H7 (cell line): ENCODE measurements at regions not wholly inside any gene's neighbourhood (a gene's known extent, or its start where the extent isn't known, plus 50 kb on each side); places are given as distances from the start of the nearest gene placed in this dataset.
A peak's percentile ranks its signal among the peaks of the same experiment; 100 is the strongest.

Source experiments
- DNase-seq: peaks from one replicate; pipeline ENCODE4 v3.0.0; 2012
- H3K27me3 ChIP-seq: 2 replicates; pipeline ENCODE4 v1.6.0; 2011; ENCODE audit warnings: mild to moderate bottlenecking, low read length; ENCODE audit not compliant: control insufficient read depth, insufficient read depth
- H3K36me3 ChIP-seq: replicated peaks from 2 replicates; pipeline ENCODE4 v1.5.1; 2011; ENCODE audit warnings: low read length; ENCODE audit not compliant: control insufficient read depth, insufficient read depth
- H3K4me3 ChIP-seq: 2 replicates; pipeline ENCODE4 v1.5.1; 2011; ENCODE audit warnings: low read depth, mild to moderate bottlenecking, control low read depth, low read length, moderate library complexity; ENCODE audit not compliant: insufficient read depth

GRCh38 chr10:6729071-6729774 is 149.1 kb upstream of the PRKCQ start:
- Histone ChIP-seq H3K36me3 (no peaks in the 10 kb centered on the region), H3K27me3 (peaks cover 1% of the 10 kb centered on the region; the same call in 1 of the 2 replicates), H3K4me3 (no peak overlapping the region)
- no peak for DNase-seq

- H3K4me3 ChIP-seq = no peak overlapping the region
- no peak for DNase-seq
- no peaks in the 10 kb centered on the region for H3K36me3 ChIP-seq
- H3K27me3 ChIP-seq = no peaks in the 10 kb centered on the region
Measured at GRCh38 chr10:6726924-6727323, 146.8 kb upstream of the PRKCQ start.

- Histone ChIP-seq H3K36me3 (no peaks in the 10 kb centered on the region), H3K27me3 (no peaks in the 10 kb centered on the region), H3K4me3 (no peak overlapping the region)
- DNase-seq = no peak
Measured at GRCh38 chr10:6722616-6723004, 142.5 kb upstream of the PRKCQ start.

GRCh38 chr10:6721964-6722615 is 142.0 kb upstream of the PRKCQ start:
- no peak overlapping the region for H3K4me3 ChIP-seq
- no peak for DNase-seq

GRCh38 chr10:6721480-6721879 is 141.4 kb upstream of the PRKCQ start:
- Histone ChIP-seq H3K27me3 (no peaks in the 10 kb centered on the region), H3K36me3 (no peaks in the 10 kb centered on the region), H3K4me3 (no peak overlapping the region)
- DNase-seq = no peak

More at GRCh38 chr10:6721964-6722615, 142.0 kb upstream of the PRKCQ start:
- Histone ChIP-seq H3K27me3 (no peaks in the 10 kb centered on the region), H3K36me3 (no peaks in the 10 kb centered on the region)

- H3K36me3 ChIP-seq = no peaks in the 10 kb centered on the region
- DNase-seq = no peak
- no peaks in the 10 kb centered on the region for H3K27me3 ChIP-seq
- no peak overlapping the region for H3K4me3 ChIP-seq
Measured at GRCh38 chr10:6719561-6719960, 139.5 kb upstream of the PRKCQ start.

- H3K4me3 ChIP-seq = no peak overlapping the region
- no peaks in the 10 kb centered on the region for H3K36me3 ChIP-seq
- no peaks in the 10 kb centered on the region for H3K27me3 ChIP-seq
- DNase-seq = no peak
Measured at GRCh38 chr10:6718550-6718949, 138.5 kb upstream of the PRKCQ start.

GRCh38 chr10:6716516-6716915 is 136.4 kb upstream of the PRKCQ start:
- Histone ChIP-seq H3K4me3 (no peak overlapping the region), H3K27me3 (no peaks in the 10 kb centered on the region), H3K36me3 (no peaks in the 10 kb centered on the region)
- no peak for DNase-seq

- no peaks in the 10 kb centered on the region for H3K27me3 ChIP-seq
- H3K36me3 ChIP-seq = no peaks in the 10 kb centered on the region
- DNase-seq = no peak
- H3K4me3 ChIP-seq = no peak overlapping the region
Measured at GRCh38 chr10:6713716-6714115, 133.6 kb upstream of the PRKCQ start.

GRCh38 chr10:6713120-6713519 is 133.0 kb upstream of the PRKCQ start:
- Histone ChIP-seq H3K4me3 (no peak overlapping the region), H3K36me3 (no peaks in the 10 kb centered on the region), H3K27me3 (no peaks in the 10 kb centered on the region)
- no peak for DNase-seq

GRCh38 chr10:6711881-6712280 is 131.8 kb upstream of the PRKCQ start:
- H3K27me3 ChIP-seq = no peaks in the 10 kb centered on the region
- no peaks in the 10 kb centered on the region for H3K36me3 ChIP-seq
- no peak for DNase-seq
- no peak overlapping the region for H3K4me3 ChIP-seq

- no peak for DNase-seq
- no peaks in the 10 kb centered on the region for H3K36me3 ChIP-seq
- H3K4me3 ChIP-seq = no peak overlapping the region
- H3K27me3 ChIP-seq = no peaks in the 10 kb centered on the region
Measured at GRCh38 chr10:6711408-6711841, 131.3 kb upstream of the PRKCQ start.

GRCh38 chr10:6707352-6707751 is 127.3 kb upstream of the PRKCQ start:
- no peaks in the 10 kb centered on the region for H3K36me3 ChIP-seq
- H3K4me3 ChIP-seq = no peak overlapping the region
- H3K27me3 ChIP-seq = no peaks in the 10 kb centered on the region
- peak; percentile 11 for DNase-seq

- H3K27me3 ChIP-seq = no peaks in the 10 kb centered on the region
- no peak overlapping the region for H3K4me3 ChIP-seq
- no peak for DNase-seq
- no peaks in the 10 kb centered on the region for H3K36me3 ChIP-seq
Measured at GRCh38 chr10:6706725-6707124, 126.6 kb upstream of the PRKCQ start.

- no peaks in the 10 kb centered on the region for H3K27me3 ChIP-seq
- no peak for DNase-seq
- H3K4me3 ChIP-seq = no peak overlapping the region
- H3K36me3 ChIP-seq = no peaks in the 10 kb centered on the region
Measured at GRCh38 chr10:6704896-6705295, 124.8 kb upstream of the PRKCQ start.
